ENCODE measurements at regions not wholly inside any gene's neighbourhood (a gene's known extent, or its start where the extent isn't known, plus 50 kb on each side); places are given as distances from the start of the nearest gene placed in this dataset.
A peak's percentile ranks its signal among the peaks of the same experiment; 100 is the strongest.

- Histone ChIP-seq H3K4me1 (no peaks in the 10 kb centered on the region), H3K9me3 (no peaks in the 10 kb centered on the region), H3K27ac (no peak overlapping the region), H3K27me3 (no peaks in the 10 kb centered on the region), H3K36me3 (no peaks in the 10 kb centered on the region), H3K4me3 (replicated peaks in 1 of 3) (no peak overlapping the region)
- intact Hi-C loops (cut with DNase I), result no loop called here
- no peak for TF ChIP-seq CTCF (IDR thresholded peaks at IDR 0.05)
- no peak for TF ChIP-seq POLR2A (IDR thresholded peaks at IDR 0.05)
- DNase-seq, result no peak
- WGBS, 2 donors, result 86 to 97% methylated on average over 1 of the region's 1 CpG
Observed at GRCh38 chr14:45715946-45716345, 462.9 kb upstream of the MIS18BP1 start.

GRCh38 chr14:45709541-45709940 is 456.5 kb upstream of the MIS18BP1 start:
- Histone ChIP-seq H3K27me3 (no peaks in the 10 kb centered on the region), H3K9me3 (no peaks in the 10 kb centered on the region)
- 93 to 96% methylated on average over 4 of the region's 4 CpGs for WGBS, 2 donors

GRCh38 chr14:45705940-45706534 is 453.0 kb upstream of the MIS18BP1 start:
- intact Hi-C loops (cut with DNase I), result no loop called here
- no peaks in the 10 kb centered on the region for H3K36me3 ChIP-seq
- H3K27ac ChIP-seq, result no peak overlapping the region
- H3K9me3 ChIP-seq, result no peaks in the 10 kb centered on the region
- no peak overlapping the region for H3K4me3 ChIP-seq (replicated peaks in 1 of 3)
- H3K27me3 ChIP-seq, result no peaks in the 10 kb centered on the region
- no peak for DNase-seq
- peaks cover 0 to 8% of the 10 kb centered on the region in 2 donors for H3K4me1 ChIP-seq
- TF ChIP-seq CTCF (IDR thresholded peaks at IDR 0.05) (no peak), POLR2A (IDR thresholded peaks at IDR 0.05) (no peak)
- 28 to 38% methylated on average over 7 of the region's 7 CpGs for WGBS, 2 donors

More at GRCh38 chr14:45709541-45709940, 456.5 kb upstream of the MIS18BP1 start:
- no peak overlapping the region for H3K4me3 ChIP-seq (replicated peaks in 1 of 3)
- DNase-seq, result no peak
- H3K36me3 ChIP-seq, result no peaks in the 10 kb centered on the region
- intact Hi-C loops (cut with DNase I), result no loop called here
- TF ChIP-seq POLR2A (IDR thresholded peaks at IDR 0.05), result no peak
- no peak for TF ChIP-seq CTCF (IDR thresholded peaks at IDR 0.05)
- no peak overlapping the region for H3K27ac ChIP-seq
- H3K4me1 ChIP-seq, result peaks cover 0 to 8% of the 10 kb centered on the region in 2 donors

GRCh38 chr14:45699471-45699870 is 446.5 kb upstream of the MIS18BP1 start:
- WGBS, 2 donors, result 52 to 53% methylated on average over 5 of the region's 5 CpGs
- H3K36me3 ChIP-seq, result no peaks in the 10 kb centered on the region
- peaks cover 3 to 23% of the 10 kb centered on the region in 2 donors for H3K4me1 ChIP-seq
- H3K4me3 ChIP-seq (replicated peaks in 1 of 3), result no peak overlapping the region
- peak overlapping the region; percentile 40 to 76 (median 55) for H3K27ac ChIP-seq
- H3K9me3 ChIP-seq, result no peaks in the 10 kb centered on the region
- TF ChIP-seq POLR2A (IDR thresholded peaks at IDR 0.05) (no peak), CTCF (IDR thresholded peaks at IDR 0.05) (no peak)
- intact Hi-C loops (cut with DNase I), result no loop called here
- no peaks in the 10 kb centered on the region for H3K27me3 ChIP-seq
- DNase-seq, result no peak

GRCh38 chr14:45698462-45699134 is 445.6 kb upstream of the MIS18BP1 start:
- Histone ChIP-seq H3K9me3 (no peaks in the 10 kb centered on the region), H3K4me1 (peaks cover 3 to 23% of the 10 kb centered on the region in 2 donors), H3K4me3 (replicated peaks in 1 of 3) (no peak overlapping the region), H3K27me3 (no peaks in the 10 kb centered on the region), H3K27ac (peak overlapping the region; percentile 51 to 76 (median 55)), H3K36me3 (no peaks in the 10 kb centered on the region)
- TF ChIP-seq POLR2A (IDR thresholded peaks at IDR 0.05) (no peak), CTCF (IDR thresholded peaks at IDR 0.05) (no peak)
- intact Hi-C loops (cut with DNase I), result no loop called here
- WGBS, 2 donors, result 16 to 33% methylated on average over 1 of the region's 1 CpG
- peak; percentile 62 to 69 for DNase-seq

Measured in thyroid gland (tissue), 4 donors.